T-helper 1 cell treated with Interleukin-12 subunit alpha and Interleukin-12 subunit beta and Interleukin-4 antibody, amounts not matched to agents 30 μg/mL and 1 μg/mL, for 36 hours (primary cell): ENCODE measurements at regions not wholly inside any gene's neighbourhood (a gene's known extent, or its start where the extent isn't known, plus 50 kb on each side); places are given as distances from the start of the nearest gene placed in this dataset.

Experiments used
- H3K27ac Mint-ChIP-seq: one replicate; pipeline ENCODE4 v1.8.0; 2021; ENCODE audit warnings: mild to moderate bottlenecking, mixed read lengths
- H3K27me3 Mint-ChIP-seq: one replicate; pipeline ENCODE4 v1.8.0; 2021; ENCODE audit warnings: low read depth, mixed read lengths
- H3K36me3 Mint-ChIP-seq: one replicate; pipeline ENCODE4 v1.8.0; 2021; ENCODE audit warnings: low read depth, mixed read lengths
- H3K4me1 Mint-ChIP-seq: one replicate; pipeline ENCODE4 v1.8.0; 2021; ENCODE audit warnings: low read depth, mixed read lengths
- H3K4me3 Mint-ChIP-seq: one replicate; pipeline ENCODE4 v1.8.0; 2021; ENCODE audit warnings: mild to moderate bottlenecking, moderate library complexity, mixed read lengths
- H3K9me3 Mint-ChIP-seq: one replicate; pipeline ENCODE4 v1.8.0; 2021; ENCODE audit warnings: mixed read lengths

DNA sequence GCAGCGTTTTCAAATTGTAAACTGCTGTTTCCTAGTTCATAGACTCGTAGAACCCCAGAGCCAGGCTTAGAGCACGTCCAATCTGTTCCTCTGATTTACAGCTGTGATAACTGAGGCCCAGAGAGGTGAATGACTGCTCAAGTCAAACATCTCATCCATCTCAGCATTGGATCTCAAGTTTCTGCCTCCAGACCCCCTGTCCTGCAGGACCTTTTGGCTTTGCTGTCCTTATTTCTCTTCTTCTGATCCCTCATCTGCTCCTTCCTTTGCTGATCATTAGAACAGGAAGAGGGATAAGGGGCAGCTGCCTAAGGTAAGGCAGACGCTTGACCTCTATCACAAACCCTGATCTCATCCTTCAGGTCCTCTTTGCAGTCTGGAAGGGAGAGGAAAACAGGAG, 58.5 kb upstream of the CREB1 start:
- Mint-ChIP-seq H3K4me3 (no peak overlapping the region), H3K9me3 (no peaks in the 10 kb centered on the region), H3K27ac (no peak overlapping the region), H3K27me3 (no peaks in the 10 kb centered on the region), H3K4me1 (peaks cover 25% of the 10 kb centered on the region), H3K36me3 (no peaks in the 10 kb centered on the region)

DNA sequence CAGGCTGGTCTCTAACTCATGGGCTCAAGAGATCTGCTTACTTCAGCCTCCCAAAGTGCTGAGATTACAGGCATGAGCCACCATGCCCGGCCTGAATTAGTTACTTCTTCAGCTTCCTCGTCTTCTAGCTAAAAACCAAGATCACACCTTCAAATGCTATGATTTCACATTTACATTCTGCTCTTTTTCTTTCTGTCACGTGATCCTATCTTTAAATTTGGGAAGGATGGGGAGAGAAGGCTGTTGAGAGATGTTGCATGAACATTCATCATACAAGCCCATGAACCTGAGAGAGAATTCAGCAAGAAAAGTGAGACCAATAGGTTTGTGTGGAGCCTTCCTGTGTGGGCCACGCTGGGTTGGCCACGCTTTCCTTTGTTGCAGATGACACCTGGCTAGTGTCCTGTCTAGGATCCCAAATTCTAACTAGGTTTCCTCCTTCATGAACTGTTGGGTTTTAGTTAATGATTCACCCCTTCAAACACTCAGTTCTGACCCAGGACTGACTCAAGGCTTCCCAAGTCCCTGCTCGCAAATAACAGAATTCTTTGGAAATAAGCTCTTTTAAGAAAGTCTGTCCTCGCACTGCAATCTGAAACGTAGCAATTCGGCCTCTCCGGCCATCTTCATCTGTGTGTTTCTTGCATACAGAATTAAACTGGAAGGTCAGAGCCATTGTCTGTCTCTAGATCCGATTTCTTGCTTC, 57.3 kb upstream of the CREB1 start:
- Mint-ChIP-seq H3K4me1 (peaks cover 23% of the 10 kb centered on the region), H3K4me3 (no peak overlapping the region), H3K9me3 (no peaks in the 10 kb centered on the region), H3K27ac (no peak overlapping the region), H3K27me3 (no peaks in the 10 kb centered on the region), H3K36me3 (no peaks in the 10 kb centered on the region)

DNA sequence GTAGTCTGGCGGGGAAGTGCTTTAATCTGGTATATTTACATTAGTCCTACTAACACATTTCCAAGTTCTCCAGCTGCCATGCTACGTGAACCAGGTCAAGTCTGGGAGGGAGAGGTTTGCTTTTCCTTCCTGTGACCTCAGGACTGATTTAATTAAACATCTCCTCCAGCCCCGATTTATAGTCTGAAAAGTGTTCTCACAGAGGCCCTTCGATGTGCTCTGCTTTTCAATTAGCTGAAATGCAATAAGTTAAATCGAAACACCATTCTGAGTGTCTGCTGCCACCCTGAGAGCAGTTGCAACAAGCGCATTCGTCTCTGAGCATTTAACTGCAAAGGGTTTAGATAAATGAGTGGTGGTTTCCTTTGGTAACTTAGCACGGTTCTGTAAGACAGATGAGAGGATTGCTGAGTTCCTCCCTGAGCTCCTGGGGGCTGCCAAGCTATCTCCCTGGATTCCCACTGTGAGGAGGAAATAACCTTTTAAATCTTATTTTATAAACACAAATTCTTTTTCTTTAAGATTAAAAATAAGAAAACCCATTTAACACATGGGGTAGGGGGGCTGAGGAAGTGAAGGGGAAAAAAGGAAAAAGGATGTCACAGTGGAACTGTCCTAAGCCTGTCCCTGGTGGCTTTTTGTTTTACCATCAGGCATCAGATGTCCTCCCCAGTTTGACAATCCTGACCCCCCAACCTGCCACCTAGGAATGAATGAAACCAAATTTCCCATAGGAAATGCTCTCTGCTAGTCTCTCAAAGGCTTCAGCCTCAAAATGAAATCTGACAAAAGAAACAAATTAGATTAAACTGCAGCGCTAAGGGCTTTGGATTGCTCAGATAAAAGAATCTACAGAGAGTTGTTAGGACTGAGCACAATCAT, 56.5 kb upstream of the CREB1 start:
- Mint-ChIP-seq H3K36me3 (no peaks in the 10 kb centered on the region), H3K4me1 (peaks cover 17% of the 10 kb centered on the region), H3K27ac (no peak overlapping the region), H3K27me3 (no peaks in the 10 kb centered on the region), H3K9me3 (no peaks in the 10 kb centered on the region), H3K4me3 (no peak overlapping the region)

DNA sequence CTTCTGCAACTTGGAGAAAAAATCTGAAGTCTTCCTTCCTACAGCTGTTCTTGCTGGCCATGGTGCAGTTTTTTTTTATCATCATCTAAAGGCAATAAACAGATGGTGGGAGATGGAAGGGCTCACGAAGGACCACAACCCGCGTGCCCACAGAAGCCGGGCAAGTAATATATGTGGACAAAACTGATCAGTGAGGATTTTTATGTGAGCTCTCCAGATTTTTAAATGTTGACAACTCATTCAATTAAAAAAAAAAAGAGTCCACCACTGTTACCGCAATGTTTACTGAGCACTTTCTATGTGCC, 55.9 kb upstream of the CREB1 start:
- Mint-ChIP-seq H3K4me3 (no peak overlapping the region), H3K27ac (no peak overlapping the region), H3K9me3 (no peaks in the 10 kb centered on the region)

DNA sequence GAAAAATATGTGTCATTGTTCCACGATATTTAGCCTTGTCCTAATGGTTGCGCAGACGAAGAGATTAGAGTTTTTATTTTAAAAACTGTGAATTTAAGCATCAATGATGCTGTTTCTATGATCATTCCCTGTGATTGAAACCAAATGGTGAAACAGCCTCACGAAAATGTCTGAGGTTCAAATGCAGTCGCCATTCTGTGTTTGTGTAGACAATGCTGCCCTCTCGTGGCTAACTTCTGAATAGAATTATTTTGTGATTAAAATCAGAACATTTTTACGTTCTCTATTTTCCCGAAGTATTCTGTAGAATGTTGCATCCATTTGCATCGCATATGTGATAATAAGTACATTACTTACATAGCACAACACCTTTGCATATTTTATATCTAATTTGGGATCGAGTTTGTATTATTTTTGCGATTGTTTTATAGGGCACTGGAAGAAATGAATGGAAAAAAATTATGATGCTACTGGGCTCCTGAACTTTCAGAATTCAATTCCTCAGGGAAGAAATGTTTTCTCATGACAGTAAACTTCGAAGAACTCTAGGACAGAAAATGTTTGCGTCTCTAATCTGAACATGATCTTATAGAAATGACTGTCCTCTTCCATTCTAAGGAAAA, 54.8 kb upstream of the CREB1 start:
- Mint-ChIP-seq H3K27me3 (no peaks in the 10 kb centered on the region), H3K36me3 (no peaks in the 10 kb centered on the region), H3K4me3 (no peak overlapping the region), H3K9me3 (no peaks in the 10 kb centered on the region), H3K27ac (no peak overlapping the region), H3K4me1 (peaks cover 33% of the 10 kb centered on the region)

More for the DNA sequence above, 55.9 kb upstream of the CREB1 start:
- Mint-ChIP-seq H3K36me3 (no peaks in the 10 kb centered on the region), H3K4me1 (peaks cover 22% of the 10 kb centered on the region), H3K27me3 (no peaks in the 10 kb centered on the region)

DNA sequence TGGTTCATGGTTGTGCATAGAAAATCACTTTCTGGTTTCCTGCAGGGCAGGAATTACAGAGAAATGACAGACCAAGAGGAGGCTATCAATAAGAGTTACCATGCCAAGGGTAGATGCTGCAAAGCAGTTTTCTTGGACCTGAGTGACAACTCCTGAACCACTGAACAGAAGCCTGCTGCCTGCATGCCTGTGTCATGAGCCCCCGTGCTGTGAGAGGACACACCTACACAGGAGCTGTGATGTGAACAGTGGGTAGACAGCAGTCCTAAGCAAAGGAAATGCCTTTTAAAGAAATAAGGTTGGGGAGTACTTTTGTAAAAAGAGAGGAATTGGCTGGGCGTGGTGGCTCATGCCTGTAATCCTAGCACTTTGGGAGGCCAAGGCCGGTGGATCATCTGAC, 54.2 kb upstream of the CREB1 start:
- H3K4me1 Mint-ChIP-seq: peaks cover 33% of the 10 kb centered on the region
- no peak overlapping the region for H3K4me3 Mint-ChIP-seq
- no peaks in the 10 kb centered on the region for H3K27me3 Mint-ChIP-seq
- H3K36me3 Mint-ChIP-seq: no peaks in the 10 kb centered on the region
- H3K27ac Mint-ChIP-seq: no peak overlapping the region
- no peaks in the 10 kb centered on the region for H3K9me3 Mint-ChIP-seq

DNA sequence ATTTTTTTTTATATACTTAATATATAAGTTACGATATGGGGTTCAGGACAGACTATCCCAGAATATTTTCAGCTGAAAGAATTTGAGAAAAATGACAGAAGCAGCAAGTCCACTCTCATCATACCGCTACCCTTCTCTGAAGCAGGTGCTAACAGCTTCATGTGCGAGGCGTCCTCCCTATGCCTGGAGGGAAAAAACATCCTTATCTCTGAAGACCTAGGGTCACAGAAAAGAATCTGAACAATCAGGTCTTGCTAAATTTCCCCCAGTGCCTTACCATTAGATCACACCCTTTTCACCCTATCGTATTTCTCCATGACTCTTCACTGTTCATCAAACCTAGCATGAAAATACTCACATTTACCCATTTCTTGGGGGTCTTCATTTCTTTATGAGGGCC, 51.9 kb upstream of the CREB1 start:
- Mint-ChIP-seq H3K27me3 (no peaks in the 10 kb centered on the region), H3K4me1 (peaks cover 32% of the 10 kb centered on the region)

DNA sequence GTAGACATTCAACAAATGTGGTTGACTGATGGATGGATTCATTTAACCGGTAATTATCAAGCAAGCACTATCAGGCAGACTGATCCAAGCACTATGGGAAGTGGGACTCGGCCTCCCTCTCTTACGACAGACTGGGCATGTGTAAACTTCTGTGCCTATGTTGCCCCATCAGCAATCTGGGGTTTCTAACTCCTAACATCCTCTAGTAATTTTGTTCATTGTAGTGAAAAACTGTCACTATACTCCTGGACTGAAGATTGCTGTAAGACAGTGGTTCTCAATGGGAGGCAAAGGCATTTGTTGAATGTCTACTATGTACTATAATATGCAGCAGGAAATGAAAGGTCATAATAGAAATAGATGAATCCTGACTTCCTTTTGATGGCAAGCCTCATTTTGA, 51.2 kb upstream of the CREB1 start:
- no peaks in the 10 kb centered on the region for H3K9me3 Mint-ChIP-seq
- H3K36me3 Mint-ChIP-seq: no peaks in the 10 kb centered on the region
- peak overlapping the region; percentile 21 for H3K27ac Mint-ChIP-seq
- no peak overlapping the region for H3K4me3 Mint-ChIP-seq
- no peaks in the 10 kb centered on the region for H3K27me3 Mint-ChIP-seq
- H3K4me1 Mint-ChIP-seq: peaks cover 28% of the 10 kb centered on the region

More for the DNA sequence above, 51.9 kb upstream of the CREB1 start:
- Mint-ChIP-seq H3K36me3 (no peaks in the 10 kb centered on the region), H3K4me3 (no peak overlapping the region), H3K9me3 (no peaks in the 10 kb centered on the region), H3K27ac (no peak overlapping the region)

DNA sequence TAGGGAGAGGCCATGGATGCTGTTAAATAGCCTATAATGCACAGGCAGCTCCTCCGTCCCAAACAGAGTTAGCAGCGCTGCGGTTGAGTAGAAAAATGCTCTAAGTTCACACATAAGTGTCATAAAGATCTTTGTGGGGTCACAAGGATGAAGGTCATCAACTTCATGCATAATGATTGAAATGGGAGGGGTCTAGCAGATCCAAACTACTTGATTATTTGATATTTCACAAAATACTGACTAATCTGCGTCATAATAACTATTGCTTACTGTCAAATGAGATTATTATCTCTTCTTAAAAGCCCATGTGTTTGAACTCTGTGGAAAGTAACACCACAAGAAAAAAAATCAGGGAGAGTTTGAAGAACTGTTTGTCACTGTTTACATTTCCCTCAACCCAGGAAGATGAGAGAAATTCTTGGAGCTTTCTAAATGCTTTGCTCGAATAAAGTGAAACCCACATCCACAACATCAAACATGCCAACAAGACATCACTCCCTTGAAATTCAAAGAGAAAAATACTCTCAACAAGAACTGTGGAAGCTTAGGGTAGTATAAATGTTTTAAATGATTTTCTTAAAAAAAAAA, 50.5 kb upstream of the CREB1 start:
- no peak overlapping the region for H3K27ac Mint-ChIP-seq

More for the DNA sequence above, 50.5 kb upstream of the CREB1 start:
- no peaks in the 10 kb centered on the region for H3K9me3 Mint-ChIP-seq
- peaks cover 28% of the 10 kb centered on the region for H3K4me1 Mint-ChIP-seq
- no peak overlapping the region for H3K4me3 Mint-ChIP-seq
- peaks cover 2% of the 10 kb centered on the region for H3K36me3 Mint-ChIP-seq
- H3K27me3 Mint-ChIP-seq: no peaks in the 10 kb centered on the region
